HepG2 (cell line): ENCODE measurements at regions not wholly inside any gene's neighbourhood (a gene's known extent, or its start where the extent isn't known, plus 50 kb on each side); places are given as distances from the start of the nearest gene placed in this dataset.
A peak's percentile ranks its signal among the peaks of the same experiment; 100 is the strongest.

Experiments
- RFX5 ChIP-seq: IDR thresholded peaks from 2 replicates; pipeline ENCODE4 v1.6.1; 2011; ENCODE audit warnings: low read depth, low read length, improper control_type of control experiment
- SKI ChIP-seq: fragments of 450-650 bp; IDR thresholded peaks from one replicate; pipeline ENCODE4 v1.6.1; 2018; ENCODE audit warnings: mild to moderate bottlenecking; ENCODE audit not compliant: partially characterized antibody
- ZNF234 ChIP-seq: sonication (generic); formaldehyde crosslinking; conservative IDR thresholded peaks from 2 replicates; pipeline ENCODE4 v1.5.1; 2020; ENCODE audit warnings: mild to moderate bottlenecking, missing genetic modification reagents
- ZNF256 ChIP-seq: sonication (generic); formaldehyde crosslinking; conservative IDR thresholded peaks from 2 replicates; pipeline ENCODE4 v1.4.0; 2020; ENCODE audit warnings: missing genetic modification reagents
- ZNF33B ChIP-seq: sonication (generic); formaldehyde crosslinking; IDR thresholded peaks from 2 replicates; pipeline ENCODE4 v1.5.1; 2020; ENCODE audit warnings: mild to moderate bottlenecking, missing genetic modification reagents
- ZNF343 ChIP-seq: sonication (generic); formaldehyde crosslinking; IDR thresholded peaks from 2 replicates; pipeline ENCODE4 v1.4.0; 2020; ENCODE audit warnings: mild to moderate bottlenecking, missing genetic modification reagents
- ZNF382 ChIP-seq: sonication (generic); formaldehyde crosslinking; IDR thresholded peaks from 2 replicates; pipeline ENCODE4 v1.5.0; 2020; ENCODE audit warnings: missing genetic modification reagents, mild to moderate bottlenecking, borderline replicate concordance
- ZNF530 ChIP-seq: sonication (generic); formaldehyde crosslinking; IDR thresholded peaks from 2 replicates; pipeline ENCODE4 v1.5.0; 2020; ENCODE audit warnings: low read depth, mild to moderate bottlenecking, missing genetic modification reagents
- ZNF746 ChIP-seq: sonication (generic); formaldehyde crosslinking; IDR thresholded peaks from 2 replicates; pipeline ENCODE4 v1.8.0; 2022; ENCODE audit warnings: mild to moderate bottlenecking, missing genetic modification reagents
- ZSCAN25 ChIP-seq: sonication (generic); formaldehyde crosslinking; IDR thresholded peaks from 2 replicates; pipeline ENCODE4 v1.8.0; 2022; ENCODE audit warnings: mild to moderate bottlenecking, missing genetic modification reagents
- TF ChIP-seq, protein P1 (sequence below): sonication (generic); formaldehyde crosslinking; IDR thresholded peaks from 2 replicates; pipeline ENCODE4 v1.4.0; 2020; ENCODE audit warnings: missing genetic modification reagents, borderline replicate concordance
- TF ChIP-seq, protein P2 (sequence below): sonication (generic); formaldehyde crosslinking; IDR thresholded peaks from 2 replicates; pipeline ENCODE4 v1.4.0; 2020; ENCODE audit warnings: missing genetic modification reagents
- TF ChIP-seq, protein P3 (sequence below): sonication (generic); formaldehyde crosslinking; conservative IDR thresholded peaks from 2 replicates; pipeline ENCODE4 v1.4.0; 2020; ENCODE audit warnings: mild to moderate bottlenecking, missing genetic modification reagents, moderate library complexity
- TF ChIP-seq, protein P4 (sequence below): sonication (generic); formaldehyde crosslinking; IDR thresholded peaks from 2 replicates; pipeline ENCODE4 v1.4.0; 2020; ENCODE audit warnings: missing genetic modification reagents

DNA sequence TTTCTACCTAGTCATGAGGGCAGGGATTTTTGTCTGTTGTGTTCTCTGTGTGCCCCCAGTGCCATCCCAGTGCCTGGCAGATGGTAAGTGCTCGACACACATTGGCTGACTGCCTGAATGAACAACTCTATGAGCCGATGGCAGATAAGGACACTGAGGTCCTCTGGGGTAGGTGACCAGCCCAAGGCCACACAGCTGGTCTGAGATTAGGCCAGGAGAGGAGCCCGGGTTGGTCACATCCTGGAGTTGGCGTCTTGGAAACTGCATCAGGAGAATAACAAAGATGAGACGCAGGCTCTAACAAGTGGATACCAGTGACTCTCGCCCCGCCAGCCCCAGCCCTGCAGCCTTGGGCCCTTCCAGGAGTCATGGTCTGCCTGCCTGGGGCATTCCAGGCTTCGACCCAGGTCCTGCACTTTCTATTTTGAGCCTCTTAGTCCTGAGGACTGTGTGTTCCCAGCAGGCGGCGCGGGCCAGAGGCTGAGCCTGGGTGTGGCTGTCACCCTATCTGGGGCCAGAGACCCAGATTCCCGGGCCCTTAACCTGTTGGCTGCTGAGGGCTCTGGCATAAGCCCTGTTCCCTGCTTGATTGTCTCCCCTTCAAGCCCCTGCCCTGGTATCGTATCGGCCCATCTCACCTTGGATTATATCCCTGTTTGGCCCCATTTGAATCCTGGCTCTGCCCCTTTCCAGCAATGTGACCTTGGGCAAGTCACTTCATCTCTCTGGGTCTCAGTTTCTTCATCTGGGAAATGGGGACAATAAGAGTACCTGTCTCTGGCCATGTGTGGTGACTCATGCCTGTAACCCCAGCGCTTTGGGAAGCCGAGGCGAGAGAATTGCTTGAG lies 88.3 kb downstream of the CEBPB start (continued):
- TF ChIP-seq, protein P1, sequence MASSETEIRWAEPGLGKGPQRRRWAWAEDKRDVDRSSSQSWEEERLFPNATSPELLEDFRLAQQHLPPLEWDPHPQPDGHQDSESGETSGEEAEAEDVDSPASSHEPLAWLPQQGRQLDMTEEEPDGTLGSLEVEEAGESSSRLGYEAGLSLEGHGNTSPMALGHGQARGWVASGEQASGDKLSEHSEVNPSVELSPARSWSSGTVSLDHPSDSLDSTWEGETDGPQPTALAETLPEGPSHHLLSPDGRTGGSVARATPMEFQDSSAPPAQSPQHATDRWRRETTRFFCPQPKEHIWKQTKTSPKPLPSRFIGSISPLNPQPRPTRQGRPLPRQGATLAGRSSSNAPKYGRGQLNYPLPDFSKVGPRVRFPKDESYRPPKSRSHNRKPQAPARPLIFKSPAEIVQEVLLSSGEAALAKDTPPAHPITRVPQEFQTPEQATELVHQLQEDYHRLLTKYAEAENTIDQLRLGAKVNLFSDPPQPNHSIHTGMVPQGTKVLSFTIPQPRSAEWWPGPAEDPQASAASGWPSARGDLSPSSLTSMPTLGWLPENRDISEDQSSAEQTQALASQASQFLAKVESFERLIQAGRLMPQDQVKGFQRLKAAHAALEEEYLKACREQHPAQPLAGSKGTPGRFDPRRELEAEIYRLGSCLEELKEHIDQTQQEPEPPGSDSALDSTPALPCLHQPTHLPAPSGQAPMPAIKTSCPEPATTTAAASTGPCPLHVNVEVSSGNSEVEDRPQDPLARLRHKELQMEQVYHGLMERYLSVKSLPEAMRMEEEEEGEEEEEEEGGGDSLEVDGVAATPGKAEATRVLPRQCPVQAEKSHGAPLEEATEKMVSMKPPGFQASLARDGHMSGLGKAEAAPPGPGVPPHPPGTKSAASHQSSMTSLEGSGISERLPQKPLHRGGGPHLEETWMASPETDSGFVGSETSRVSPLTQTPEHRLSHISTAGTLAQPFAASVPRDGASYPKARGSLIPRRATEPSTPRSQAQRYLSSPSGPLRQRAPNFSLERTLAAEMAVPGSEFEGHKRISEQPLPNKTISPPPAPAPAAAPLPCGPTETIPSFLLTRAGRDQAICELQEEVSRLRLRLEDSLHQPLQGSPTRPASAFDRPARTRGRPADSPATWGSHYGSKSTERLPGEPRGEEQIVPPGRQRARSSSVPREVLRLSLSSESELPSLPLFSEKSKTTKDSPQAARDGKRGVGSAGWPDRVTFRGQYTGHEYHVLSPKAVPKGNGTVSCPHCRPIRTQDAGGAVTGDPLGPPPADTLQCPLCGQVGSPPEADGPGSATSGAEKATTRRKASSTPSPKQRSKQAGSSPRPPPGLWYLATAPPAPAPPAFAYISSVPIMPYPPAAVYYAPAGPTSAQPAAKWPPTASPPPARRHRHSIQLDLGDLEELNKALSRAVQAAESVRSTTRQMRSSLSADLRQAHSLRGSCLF (CRISPR knock-in tag), result no peak
- peak; percentile 97 for TF ChIP-seq ZSCAN25
- TF ChIP-seq ZNF256 (CRISPR knock-in tag), result 0 out of 2 replicates have a peak, but pooled peaks have one; percentile 71
- TF ChIP-seq ZNF746, result no peak
- TF ChIP-seq, protein P2, sequence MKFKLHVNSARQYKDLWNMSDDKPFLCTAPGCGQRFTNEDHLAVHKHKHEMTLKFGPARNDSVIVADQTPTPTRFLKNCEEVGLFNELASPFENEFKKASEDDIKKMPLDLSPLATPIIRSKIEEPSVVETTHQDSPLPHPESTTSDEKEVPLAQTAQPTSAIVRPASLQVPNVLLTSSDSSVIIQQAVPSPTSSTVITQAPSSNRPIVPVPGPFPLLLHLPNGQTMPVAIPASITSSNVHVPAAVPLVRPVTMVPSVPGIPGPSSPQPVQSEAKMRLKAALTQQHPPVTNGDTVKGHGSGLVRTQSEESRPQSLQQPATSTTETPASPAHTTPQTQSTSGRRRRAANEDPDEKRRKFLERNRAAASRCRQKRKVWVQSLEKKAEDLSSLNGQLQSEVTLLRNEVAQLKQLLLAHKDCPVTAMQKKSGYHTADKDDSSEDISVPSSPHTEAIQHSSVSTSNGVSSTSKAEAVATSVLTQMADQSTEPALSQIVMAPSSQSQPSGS (CRISPR knock-in tag), result peak; percentile 85
- TF ChIP-seq ZNF382 (CRISPR knock-in tag), result no peak
- TF ChIP-seq, protein P3, sequence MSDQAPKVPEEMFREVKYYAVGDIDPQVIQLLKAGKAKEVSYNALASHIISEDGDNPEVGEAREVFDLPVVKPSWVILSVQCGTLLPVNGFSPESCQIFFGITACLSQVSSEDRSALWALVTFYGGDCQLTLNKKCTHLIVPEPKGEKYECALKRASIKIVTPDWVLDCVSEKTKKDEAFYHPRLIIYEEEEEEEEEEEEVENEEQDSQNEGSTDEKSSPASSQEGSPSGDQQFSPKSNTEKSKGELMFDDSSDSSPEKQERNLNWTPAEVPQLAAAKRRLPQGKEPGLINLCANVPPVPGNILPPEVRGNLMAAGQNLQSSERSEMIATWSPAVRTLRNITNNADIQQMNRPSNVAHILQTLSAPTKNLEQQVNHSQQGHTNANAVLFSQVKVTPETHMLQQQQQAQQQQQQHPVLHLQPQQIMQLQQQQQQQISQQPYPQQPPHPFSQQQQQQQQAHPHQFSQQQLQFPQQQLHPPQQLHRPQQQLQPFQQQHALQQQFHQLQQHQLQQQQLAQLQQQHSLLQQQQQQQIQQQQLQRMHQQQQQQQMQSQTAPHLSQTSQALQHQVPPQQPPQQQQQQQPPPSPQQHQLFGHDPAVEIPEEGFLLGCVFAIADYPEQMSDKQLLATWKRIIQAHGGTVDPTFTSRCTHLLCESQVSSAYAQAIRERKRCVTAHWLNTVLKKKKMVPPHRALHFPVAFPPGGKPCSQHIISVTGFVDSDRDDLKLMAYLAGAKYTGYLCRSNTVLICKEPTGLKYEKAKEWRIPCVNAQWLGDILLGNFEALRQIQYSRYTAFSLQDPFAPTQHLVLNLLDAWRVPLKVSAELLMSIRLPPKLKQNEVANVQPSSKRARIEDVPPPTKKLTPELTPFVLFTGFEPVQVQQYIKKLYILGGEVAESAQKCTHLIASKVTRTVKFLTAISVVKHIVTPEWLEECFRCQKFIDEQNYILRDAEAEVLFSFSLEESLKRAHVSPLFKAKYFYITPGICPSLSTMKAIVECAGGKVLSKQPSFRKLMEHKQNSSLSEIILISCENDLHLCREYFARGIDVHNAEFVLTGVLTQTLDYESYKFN (CRISPR knock-in tag), result peak; percentile 52
- TF ChIP-seq ZNF530 (CRISPR knock-in tag), result no peak
- TF ChIP-seq SKI, result peak; percentile 32
- no peak for TF ChIP-seq RFX5
- TF ChIP-seq, protein P4, sequence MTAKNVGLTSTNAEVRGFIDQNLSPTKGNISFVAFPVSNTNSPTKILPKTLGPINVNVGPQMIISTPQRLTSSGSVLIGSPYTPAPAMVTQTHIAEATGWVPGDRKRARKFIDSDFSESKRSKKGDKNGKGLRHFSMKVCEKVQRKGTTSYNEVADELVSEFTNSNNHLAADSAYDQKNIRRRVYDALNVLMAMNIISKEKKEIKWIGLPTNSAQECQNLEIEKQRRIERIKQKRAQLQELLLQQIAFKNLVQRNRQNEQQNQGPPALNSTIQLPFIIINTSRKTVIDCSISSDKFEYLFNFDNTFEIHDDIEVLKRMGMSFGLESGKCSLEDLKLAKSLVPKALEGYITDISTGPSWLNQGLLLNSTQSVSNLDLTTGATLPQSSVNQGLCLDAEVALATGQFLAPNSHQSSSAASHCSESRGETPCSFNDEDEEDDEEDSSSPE, result peak; percentile 57; the same call in 1 of the 2 replicates
- TF ChIP-seq ZNF33B (CRISPR knock-in tag), result no peak
- TF ChIP-seq ZNF234 (CRISPR knock-in tag), result no peak
- peak; percentile 77; the same call in 1 of the 2 replicates for TF ChIP-seq ZNF343 (CRISPR knock-in tag)
